GM12878 (cell line): ENCODE measurements at regions not wholly inside any gene's neighbourhood (a gene's known extent, or its start where the extent isn't known, plus 50 kb on each side); places are given as distances from the start of the nearest gene placed in this dataset.
"Not testable (repeated sequence)": the region's sequence is repeated elsewhere in the genome, so short reads cannot be mapped to it uniquely, and the experiment has no call there.

ENCODE experiments used
- CEBPZ ChIP-seq: fragments of 150-350 bp; IDR thresholded peaks from 2 replicates; pipeline ENCODE4 v1.6.1; 2016; ENCODE audit warnings: low read depth, low read length
- CREB1 ChIP-seq: IDR thresholded peaks from 2 replicates; pipeline ENCODE4 v1.6.1; 2012; ENCODE audit warnings: low read depth, mild to moderate bottlenecking, inconsistent platforms
- CTCF ChIP-seq, 3 experiments: IDR thresholded peaks in 2 of 3; conservative IDR thresholded peaks in 1 of 3; 2 replicates each; pipeline ENCODE4 v1.5.1; 2011; ENCODE audit warnings: low read depth in 3 of 3, low read length in 3 of 3, mild to moderate bottlenecking in 3 of 3, control low read depth in 2 of 3, moderate library complexity in 2 of 3, inconsistent platforms in 1 of 3, mixed read lengths in 1 of 3; ENCODE audit not compliant: control insufficient read depth in 2 of 3, insufficient read depth in 1 of 3; ENCODE audit errors: extremely low read depth in 1 of 3
- FOXM1 ChIP-seq: IDR thresholded peaks from 2 replicates; pipeline ENCODE4 v1.6.1; 2012; ENCODE audit warnings: low read depth, mild to moderate bottlenecking, inconsistent platforms, low read length, moderate library complexity
- MAX ChIP-seq: IDR thresholded peaks from 2 replicates; pipeline ENCODE4 v1.6.1; 2012; ENCODE audit warnings: low read depth, low read length, improper control_type of control experiment
- SRF ChIP-seq, 2 experiments: IDR thresholded peaks; 2 replicates each; pipeline ENCODE4 v1.6.1; 2011; ENCODE audit warnings: low read depth in 2 of 2, low read length in 2 of 2, mild to moderate bottlenecking in 1 of 2, moderate library complexity in 1 of 2

GRCh38 chr20:25844640-25845039, 148.0 kb upstream of the ZNF337 start:
- TF ChIP-seq CTCF (IDR thresholded peaks at IDR 0.05 in 2 of 3, conservative IDR thresholded peaks at IDR 0.05 in 1 of 3; ENCODE audit: control insufficient read depth in 2 of 3, extremely low read depth in 1 of 3, insufficient read depth in 1 of 3, low read depth in 3 of 3, low read length in 3 of 3); CREB1; FOXM1; SRF (IDR thresholded peaks at IDR 0.05; ENCODE audit: low read depth in 2 of 2, low read length in 2 of 2); MAX; CEBPZ: not testable (repeated sequence)
